ENCODE measurements at regions not wholly inside any gene's neighbourhood (a gene's known extent, or its start where the extent isn't known, plus 50 kb on each side); places are given as distances from the start of the nearest gene placed in this dataset.

DNA sequence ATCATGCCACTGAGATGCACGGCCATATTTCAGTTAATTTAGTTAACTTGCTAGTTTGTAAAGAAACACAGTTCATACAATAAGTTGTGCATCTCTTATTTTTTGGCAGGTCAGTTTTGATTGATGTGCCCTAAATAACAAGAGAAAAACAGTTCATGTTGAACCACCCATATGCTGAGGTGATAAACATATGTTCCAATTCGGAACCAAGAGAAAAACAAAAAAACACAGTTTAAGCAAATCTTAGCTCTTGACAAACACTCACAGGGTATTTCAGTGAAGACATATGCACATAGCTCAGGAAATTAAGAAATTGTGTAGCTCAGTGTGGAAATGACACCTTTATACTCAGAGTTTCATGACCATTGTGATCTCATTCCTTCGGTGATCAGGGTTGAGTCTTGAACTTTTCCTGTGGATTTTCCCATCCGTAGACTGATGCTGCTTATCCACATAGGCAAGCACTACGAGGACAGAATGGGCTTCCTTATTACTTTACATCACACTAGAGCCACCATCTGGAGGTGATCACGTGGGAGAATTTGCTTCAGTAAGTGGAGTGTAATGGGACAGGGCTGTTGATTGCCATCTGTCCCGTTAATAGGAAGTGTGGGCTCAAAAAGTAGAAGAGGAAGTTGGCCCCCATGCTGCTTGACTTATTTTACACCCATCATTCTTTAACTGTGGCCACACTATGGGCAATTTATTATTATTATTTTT lies 773.0 kb downstream of the MTRR start:
- no peak overlapping the region for H3K27ac Mint-ChIP-seq
- no peaks in the 10 kb centered on the region for H3K27me3 Mint-ChIP-seq
- no peaks in the 10 kb centered on the region for H3K36me3 Mint-ChIP-seq (ENCODE audit: low read depth)
- H3K4me3 Mint-ChIP-seq = no peak overlapping the region
- H3K9me3 Mint-ChIP-seq = peaks cover 6% of the 10 kb centered on the region
- no peak for ATAC-seq (replicated peaks)
- no peaks in the 10 kb centered on the region for H3K4me1 Mint-ChIP-seq

DNA sequence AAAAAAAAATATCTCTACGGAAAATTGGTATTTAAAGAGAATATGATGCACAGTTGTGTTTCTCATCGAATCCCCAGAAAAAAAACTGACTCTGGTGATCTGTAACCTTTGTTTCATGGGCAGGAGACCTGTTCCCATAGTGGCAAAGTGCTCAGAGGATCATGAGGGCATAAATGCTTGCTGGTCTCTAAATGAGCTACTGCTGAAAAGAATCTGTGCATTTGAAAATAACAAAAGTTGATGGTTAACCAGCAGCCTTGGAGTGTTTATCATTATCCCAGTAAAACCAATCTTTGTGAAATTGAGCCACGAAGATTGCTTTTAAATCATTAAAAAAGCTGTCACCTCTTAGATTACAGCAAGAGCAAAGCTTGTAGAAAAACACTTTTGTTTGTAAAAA lies 775.4 kb downstream of the MTRR start:
- Mint-ChIP-seq H3K36me3 (ENCODE audit: low read depth) (no peaks in the 10 kb centered on the region), H3K4me1 (no peaks in the 10 kb centered on the region), H3K9me3 (peaks cover 3% of the 10 kb centered on the region), H3K27me3 (no peaks in the 10 kb centered on the region), H3K4me3 (no peak overlapping the region), H3K27ac (no peak overlapping the region)
- ATAC-seq (replicated peaks) = no peak

DNA sequence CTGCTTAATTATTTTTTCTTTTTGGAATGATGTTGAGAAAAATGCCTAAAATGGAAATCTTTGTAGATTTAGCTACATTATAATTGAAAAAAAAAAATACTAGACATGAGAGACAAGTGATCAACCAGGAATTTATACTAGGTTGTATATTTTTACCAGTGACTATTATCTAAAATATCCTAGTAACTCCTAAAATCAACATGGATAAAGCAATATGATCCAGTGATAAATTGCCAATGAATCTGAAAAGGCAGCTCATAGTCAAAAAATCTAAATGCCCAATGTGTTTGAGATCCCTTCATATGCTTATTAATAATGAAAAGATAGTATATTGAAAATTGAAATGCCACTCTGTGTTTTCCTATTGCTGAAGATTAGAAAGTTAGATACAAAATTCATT lies 778.2 kb downstream of the MTRR start:
- Mint-ChIP-seq H3K27me3 (no peaks in the 10 kb centered on the region), H3K27ac (no peak overlapping the region), H3K36me3 (ENCODE audit: low read depth) (no peaks in the 10 kb centered on the region)

DNA sequence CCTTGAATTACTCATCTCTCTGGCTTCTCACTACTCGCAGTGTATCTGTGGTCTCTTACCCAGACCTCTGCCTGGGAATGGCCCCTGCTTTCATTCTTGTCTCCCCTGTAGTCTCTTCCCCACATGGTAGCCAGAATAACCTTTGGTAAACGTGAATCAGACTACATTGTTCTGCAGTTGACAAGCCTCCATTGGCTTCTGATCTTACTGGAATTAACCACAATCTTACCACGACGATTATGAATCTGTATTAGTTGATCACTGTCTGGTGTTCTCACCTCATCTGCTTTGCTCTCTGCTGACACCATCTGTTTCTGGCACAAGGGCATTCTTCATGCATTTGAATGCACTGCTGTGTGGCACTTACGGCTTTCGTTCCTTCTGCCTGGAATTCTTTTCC lies 781.2 kb downstream of the MTRR start:
- Mint-ChIP-seq H3K36me3 (ENCODE audit: low read depth) (no peaks in the 10 kb centered on the region), H3K27me3 (no peaks in the 10 kb centered on the region), H3K4me3 (no peak overlapping the region), H3K9me3 (peaks cover 14% of the 10 kb centered on the region), H3K27ac (no peak overlapping the region), H3K4me1 (no peaks in the 10 kb centered on the region)
- no peak for ATAC-seq (replicated peaks)

More for the DNA sequence above, 778.2 kb downstream of the MTRR start:
- Mint-ChIP-seq H3K4me3 (no peak overlapping the region), H3K4me1 (no peaks in the 10 kb centered on the region), H3K9me3 (peaks cover 11% of the 10 kb centered on the region)
- no peak for ATAC-seq (replicated peaks)

DNA sequence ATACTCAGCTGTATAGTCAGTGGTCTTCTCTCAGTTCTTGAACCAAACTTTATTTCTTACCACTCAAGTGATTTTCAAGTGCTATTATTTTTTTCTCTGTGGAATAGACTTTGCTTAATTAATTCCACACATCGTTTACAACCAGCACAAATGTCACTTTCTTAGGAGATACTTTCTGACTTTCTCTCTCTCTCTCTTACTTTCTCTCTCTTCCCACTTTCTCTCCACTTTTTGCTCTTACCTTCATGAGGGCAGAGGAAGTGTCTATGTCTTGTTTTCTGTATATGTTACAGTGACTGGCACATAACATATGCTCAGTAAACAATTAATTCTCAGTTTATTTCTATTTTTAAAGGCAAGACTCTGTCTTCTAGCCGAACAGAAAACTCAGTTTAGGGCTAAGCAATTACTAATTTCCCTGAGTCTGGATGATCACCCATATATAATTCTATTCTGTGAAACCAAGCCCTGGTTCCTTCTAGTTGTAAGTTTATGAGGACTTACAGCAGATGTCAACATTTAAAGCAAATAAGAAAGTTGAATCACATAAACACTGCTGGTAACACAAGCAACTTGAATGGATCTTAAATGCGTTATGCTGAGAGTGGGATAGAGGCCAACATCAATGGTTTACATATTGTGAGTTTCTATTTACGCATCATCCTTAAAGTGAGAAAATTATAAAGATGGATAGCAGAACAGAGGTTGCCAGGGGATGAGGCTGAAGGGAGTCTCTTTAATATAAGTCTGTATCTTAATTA lies 791.4 kb downstream of the MTRR start:
- H3K27me3 Mint-ChIP-seq = no peaks in the 10 kb centered on the region
- peaks cover 28% of the 10 kb centered on the region for H3K9me3 Mint-ChIP-seq
- no peak for ATAC-seq (replicated peaks)
- H3K4me1 Mint-ChIP-seq = no peaks in the 10 kb centered on the region
- H3K27ac Mint-ChIP-seq = no peak overlapping the region
- no peak overlapping the region for H3K4me3 Mint-ChIP-seq
- no peaks in the 10 kb centered on the region for H3K36me3 Mint-ChIP-seq (ENCODE audit: low read depth)

DNA sequence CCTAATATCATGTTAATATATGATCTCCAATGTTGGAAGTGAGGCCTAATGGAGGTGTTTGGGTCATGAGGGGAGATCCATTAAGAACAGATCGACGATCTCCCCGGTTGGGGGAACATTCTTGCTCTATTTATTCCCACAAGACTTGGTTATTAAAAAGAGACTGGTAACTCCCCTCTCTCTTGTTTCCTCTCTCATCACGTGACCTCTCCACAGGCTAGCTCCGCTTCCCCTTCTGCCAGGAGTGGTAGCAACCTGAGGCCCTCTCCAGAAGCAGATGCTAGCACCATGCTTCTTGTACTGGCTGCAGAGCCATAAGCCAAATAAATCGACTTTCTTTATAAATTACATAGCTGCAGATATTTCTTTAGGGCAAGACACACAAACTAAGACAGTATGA lies 794.4 kb downstream of the MTRR start:
- Mint-ChIP-seq H3K27me3 (no peaks in the 10 kb centered on the region), H3K9me3 (peaks cover 18% of the 10 kb centered on the region), H3K4me1 (no peaks in the 10 kb centered on the region), H3K27ac (no peak overlapping the region), H3K4me3 (no peak overlapping the region), H3K36me3 (ENCODE audit: low read depth) (no peaks in the 10 kb centered on the region)
- no peak for ATAC-seq (replicated peaks)

DNA sequence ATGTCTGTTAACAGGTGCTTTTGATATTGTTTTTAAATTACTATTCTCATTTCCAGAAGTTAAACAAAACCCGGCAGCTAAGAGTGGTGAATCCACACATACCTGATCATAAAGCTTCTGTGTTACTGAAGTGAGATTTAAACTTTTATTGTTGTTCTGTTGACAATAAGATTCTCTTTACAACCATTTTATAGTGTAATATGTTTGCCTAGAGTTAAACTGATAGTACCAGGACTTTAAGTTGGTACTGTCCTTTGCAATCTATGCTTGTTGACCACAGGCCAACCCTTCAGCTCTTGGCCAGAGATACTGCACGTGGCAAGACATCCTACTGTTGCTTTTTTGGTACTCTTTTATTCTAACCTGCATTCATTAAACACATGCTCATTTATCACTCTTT lies 806.2 kb downstream of the MTRR start:
- Mint-ChIP-seq H3K4me3 (no peak overlapping the region), H3K9me3 (peaks cover 4% of the 10 kb centered on the region)

DNA sequence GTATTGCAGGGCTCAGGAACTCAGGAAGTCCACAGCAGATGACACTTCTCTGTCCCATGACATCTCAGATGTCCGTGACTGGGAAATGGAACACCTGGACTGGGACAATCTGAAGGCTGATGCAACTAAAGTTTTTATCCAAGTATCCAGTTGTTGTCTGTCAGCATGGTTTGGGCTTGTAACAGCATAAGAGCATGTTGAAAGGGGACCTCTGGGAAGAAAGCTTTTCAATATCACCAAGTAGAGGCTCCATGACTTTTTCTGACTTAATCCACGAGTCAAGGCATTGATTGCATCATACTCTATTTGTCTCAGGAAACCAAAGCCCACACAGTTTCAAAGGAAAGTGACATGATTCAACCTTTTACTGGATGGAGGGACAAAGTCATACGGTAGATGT lies 807.7 kb downstream of the MTRR start:
- no peaks in the 10 kb centered on the region for H3K27me3 Mint-ChIP-seq
- peaks cover 8% of the 10 kb centered on the region for H3K9me3 Mint-ChIP-seq
- no peak overlapping the region for H3K27ac Mint-ChIP-seq
- no peaks in the 10 kb centered on the region for H3K4me1 Mint-ChIP-seq
- ATAC-seq (replicated peaks) = no peak
- no peak overlapping the region for H3K4me3 Mint-ChIP-seq
- H3K36me3 Mint-ChIP-seq (ENCODE audit: low read depth) = no peaks in the 10 kb centered on the region

More for the DNA sequence above, 806.2 kb downstream of the MTRR start:
- ATAC-seq (replicated peaks) = no peak
- no peaks in the 10 kb centered on the region for H3K4me1 Mint-ChIP-seq
- no peak overlapping the region for H3K27ac Mint-ChIP-seq
- H3K36me3 Mint-ChIP-seq (ENCODE audit: low read depth) = no peaks in the 10 kb centered on the region
- no peaks in the 10 kb centered on the region for H3K27me3 Mint-ChIP-seq

DNA sequence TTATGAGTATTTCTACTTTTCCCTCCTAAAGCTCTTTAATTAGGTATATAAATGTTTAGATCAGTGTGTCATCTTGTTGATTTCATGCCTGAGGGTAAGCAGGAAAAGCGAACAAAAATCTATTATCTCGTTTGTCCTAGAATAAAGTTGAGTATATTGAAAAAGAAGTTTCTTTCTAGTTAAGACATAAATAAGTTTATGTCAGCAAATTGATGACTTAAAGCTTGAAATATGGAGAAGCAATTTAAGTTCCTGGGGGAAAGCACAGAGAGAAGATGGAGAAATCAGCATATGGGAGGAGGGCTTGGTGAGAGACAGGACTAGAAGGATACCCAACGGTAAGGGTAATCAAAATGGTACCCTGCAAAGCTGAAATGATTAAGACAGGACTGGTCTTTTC lies 813.4 kb downstream of the MTRR start:
- Mint-ChIP-seq H3K27ac (no peak overlapping the region), H3K36me3 (ENCODE audit: low read depth) (no peaks in the 10 kb centered on the region), H3K9me3 (peaks cover 12% of the 10 kb centered on the region), H3K27me3 (no peaks in the 10 kb centered on the region), H3K4me3 (no peak overlapping the region), H3K4me1 (no peaks in the 10 kb centered on the region)
- ATAC-seq (replicated peaks) = no peak

DNA sequence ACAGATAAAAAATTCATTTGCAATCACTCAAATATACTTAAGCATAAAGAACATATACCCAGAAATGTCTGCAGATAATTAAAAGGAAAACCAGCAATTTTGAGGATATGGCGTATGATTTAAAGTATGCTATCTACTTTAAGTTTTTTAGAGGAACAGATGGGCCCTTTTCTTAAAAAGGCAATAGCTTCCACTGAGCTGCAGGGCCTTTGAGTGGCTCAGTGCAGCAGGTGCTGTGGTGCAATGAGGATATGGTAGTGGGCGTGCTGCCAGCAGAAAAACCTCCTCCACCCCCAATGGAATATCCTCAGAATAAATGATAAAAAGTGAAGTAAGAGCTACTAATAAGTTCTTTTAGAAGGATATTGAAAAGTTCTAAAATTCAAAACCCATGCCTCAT lies 814.5 kb downstream of the MTRR start:
- Mint-ChIP-seq H3K4me3 (no peak overlapping the region), H3K36me3 (ENCODE audit: low read depth) (no peaks in the 10 kb centered on the region)

DNA sequence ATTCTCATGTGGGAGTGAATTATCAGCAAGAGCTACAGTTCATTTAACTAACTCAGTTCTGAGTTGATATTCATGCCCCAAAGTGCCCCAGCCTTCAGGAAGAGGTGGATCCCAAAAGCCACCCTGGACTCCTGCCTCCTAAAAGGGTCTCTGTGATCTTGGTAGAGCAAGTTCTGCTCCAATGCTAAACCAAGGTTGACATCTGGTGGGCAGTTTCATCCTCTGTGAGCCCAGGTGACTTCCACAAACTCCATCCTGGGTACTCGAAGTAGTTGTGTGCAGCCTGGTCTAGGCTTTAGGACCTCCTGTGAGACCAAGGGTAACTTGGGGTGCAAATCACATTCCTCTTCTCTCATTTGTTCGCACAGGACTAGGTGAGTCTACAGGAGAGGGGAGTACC lies 816.8 kb downstream of the MTRR start:
- Mint-ChIP-seq H3K9me3 (peaks cover 8% of the 10 kb centered on the region), H3K27ac (no peak overlapping the region), H3K4me3 (no peak overlapping the region), H3K4me1 (no peaks in the 10 kb centered on the region), H3K27me3 (no peaks in the 10 kb centered on the region), H3K36me3 (ENCODE audit: low read depth) (no peaks in the 10 kb centered on the region)
- ATAC-seq (replicated peaks) = no peak

More for the DNA sequence above, 814.5 kb downstream of the MTRR start:
- Mint-ChIP-seq H3K4me1 (no peaks in the 10 kb centered on the region), H3K9me3 (peaks cover 9% of the 10 kb centered on the region), H3K27me3 (no peaks in the 10 kb centered on the region), H3K27ac (no peak overlapping the region)
- no peak for ATAC-seq (replicated peaks)

DNA sequence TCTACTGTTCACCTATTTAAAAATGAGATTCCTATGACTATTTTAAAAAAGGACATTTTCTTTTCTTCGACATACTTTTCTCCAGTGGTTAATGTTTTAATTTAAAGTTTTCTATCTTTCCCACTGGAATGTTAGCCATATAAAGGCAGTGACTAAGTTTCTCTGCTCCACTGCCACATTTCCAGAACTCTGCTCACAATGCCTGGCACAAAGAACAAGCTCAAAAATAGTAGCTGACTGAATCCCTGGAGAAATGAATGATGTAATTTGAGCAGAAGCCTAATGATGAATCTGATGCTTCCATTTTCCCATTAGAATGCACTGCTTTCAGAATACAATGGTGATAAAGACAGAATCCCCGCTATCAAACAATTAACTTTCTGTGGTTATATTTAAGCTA lies 817.8 kb downstream of the MTRR start:
- Mint-ChIP-seq H3K4me3 (no peak overlapping the region), H3K27ac (no peak overlapping the region), H3K27me3 (no peaks in the 10 kb centered on the region), H3K9me3 (peaks cover 5% of the 10 kb centered on the region), H3K36me3 (ENCODE audit: low read depth) (no peaks in the 10 kb centered on the region), H3K4me1 (no peaks in the 10 kb centered on the region)
- ATAC-seq (replicated peaks) = no peak

DNA sequence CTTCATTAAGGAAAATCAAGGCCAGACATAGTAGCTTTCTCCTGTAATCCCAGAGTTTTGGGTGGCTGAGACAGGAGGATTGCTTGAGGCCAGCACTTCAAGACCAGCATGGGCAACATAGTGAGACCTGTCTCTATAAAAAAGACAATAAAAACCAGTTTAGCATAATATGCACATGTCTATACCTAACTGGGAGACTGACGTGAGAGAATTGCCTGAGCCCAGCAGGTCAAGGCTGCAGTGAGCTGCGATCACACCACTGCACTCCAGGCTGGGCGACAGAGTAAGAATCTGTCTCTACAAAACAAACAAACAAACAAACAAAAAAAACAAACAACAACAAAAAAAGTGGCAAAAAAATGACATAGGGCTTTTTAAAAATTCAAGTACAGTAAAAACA lies 820.8 kb downstream of the MTRR start:
- no peaks in the 10 kb centered on the region for H3K27me3 Mint-ChIP-seq
- no peak overlapping the region for H3K4me3 Mint-ChIP-seq
- H3K4me1 Mint-ChIP-seq = no peaks in the 10 kb centered on the region
- no peaks in the 10 kb centered on the region for H3K9me3 Mint-ChIP-seq
- no peaks in the 10 kb centered on the region for H3K36me3 Mint-ChIP-seq (ENCODE audit: low read depth)
- no peak overlapping the region for H3K27ac Mint-ChIP-seq
- ATAC-seq (replicated peaks) = no peak

DNA sequence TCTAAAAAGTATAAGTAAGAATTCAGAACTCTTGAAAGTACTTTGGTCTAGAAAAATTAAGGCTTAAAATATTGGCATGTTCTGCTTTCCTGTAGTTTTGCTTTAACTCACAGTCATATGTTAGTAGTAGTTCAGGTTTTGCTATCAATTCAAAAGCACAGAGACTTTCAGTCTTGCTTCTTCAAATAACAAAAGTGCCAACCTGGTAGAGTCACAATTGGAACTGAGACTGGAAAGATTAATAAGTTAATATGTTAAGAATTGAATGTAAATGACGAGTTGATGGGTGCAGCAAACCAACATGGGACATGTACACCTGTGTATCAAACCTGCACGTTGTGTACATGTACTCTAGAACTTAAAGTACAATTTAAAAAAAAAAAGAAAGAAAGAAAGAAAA lies 822.3 kb downstream of the MTRR start:
- Mint-ChIP-seq H3K27ac (no peak overlapping the region), H3K9me3 (peaks cover 5% of the 10 kb centered on the region), H3K4me1 (no peaks in the 10 kb centered on the region), H3K4me3 (no peak overlapping the region), H3K27me3 (no peaks in the 10 kb centered on the region), H3K36me3 (ENCODE audit: low read depth) (no peaks in the 10 kb centered on the region)
- no peak for ATAC-seq (replicated peaks)

DNA sequence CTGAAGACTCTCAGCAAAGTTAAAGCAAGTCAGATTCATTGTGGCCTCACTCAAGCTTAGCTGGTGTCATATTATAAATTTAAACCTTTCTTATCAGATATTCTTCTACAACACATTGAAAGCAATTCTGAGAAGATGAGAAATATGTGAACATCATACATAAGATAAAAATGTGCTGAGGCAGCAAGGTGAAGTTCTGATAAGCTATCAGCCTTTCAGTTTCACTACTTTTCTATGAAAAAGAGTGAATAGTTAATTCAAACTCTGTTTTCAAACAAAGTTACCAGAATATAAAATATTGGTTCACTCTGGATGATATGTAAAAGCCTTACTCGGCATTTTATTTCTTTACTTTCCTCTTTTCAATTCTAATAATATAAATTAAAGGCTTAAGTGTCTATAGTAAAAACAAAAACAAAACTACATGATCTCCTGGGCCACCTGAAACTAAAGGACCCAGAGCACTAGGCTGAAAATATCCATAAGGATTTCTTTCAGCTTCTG lies 824.4 kb downstream of the MTRR start:
- ATAC-seq (replicated peaks) = no peak
- no peak overlapping the region for H3K4me3 Mint-ChIP-seq
- no peaks in the 10 kb centered on the region for H3K4me1 Mint-ChIP-seq
- H3K36me3 Mint-ChIP-seq (ENCODE audit: low read depth) = no peaks in the 10 kb centered on the region
- H3K9me3 Mint-ChIP-seq = peaks cover 5% of the 10 kb centered on the region
- no peak overlapping the region for H3K27ac Mint-ChIP-seq
- no peaks in the 10 kb centered on the region for H3K27me3 Mint-ChIP-seq
